DND-41 (cell line): ENCODE measurements at regions not wholly inside any gene's neighbourhood (a gene's known extent, or its start where the extent isn't known, plus 50 kb on each side); places are given as distances from the start of the nearest gene placed in this dataset.
"Not testable (repeated sequence)": the region's sequence is repeated elsewhere in the genome, so short reads cannot be mapped to it uniquely, and the experiment has no call there.

Experiments
- ATAC-seq: fragments of 200-7000 bp; cut with Tn5 transposase; 3 replicates; pipeline ENCODE4 v1.9.1; 2021; ENCODE audit warnings: low read depth; ENCODE audit not compliant: insufficient read depth
- DNase-seq: peaks from one replicate; pipeline ENCODE4 v3.0.0-alpha.2; 2020
- H2AFZ ChIP-seq: 2 replicates; pipeline ENCODE4 v1.6.0; 2012; ENCODE audit warnings: low read depth, low read length
- H3K27ac ChIP-seq: 2 replicates; pipeline ENCODE4 v1.5.1; 2012; ENCODE audit warnings: low read length, inconsistent platforms
- H3K27me3 ChIP-seq: fragments of 200-600 bp; sonication (generic); 2 replicates; pipeline ENCODE4 v1.6.0; 2012; ENCODE audit warnings: low read length, mild to moderate bottlenecking, inconsistent platforms; ENCODE audit not compliant: insufficient read depth, poor library complexity
- H3K36me3 ChIP-seq: 2 replicates; pipeline ENCODE4 v1.5.1; 2012; ENCODE audit warnings: low read length, inconsistent platforms; ENCODE audit not compliant: insufficient read depth
- H3K4me1 ChIP-seq: 2 replicates; pipeline ENCODE4 v1.5.1; 2012; ENCODE audit warnings: mild to moderate bottlenecking, low read length; ENCODE audit not compliant: insufficient read depth
- H3K4me2 ChIP-seq: 2 replicates; pipeline ENCODE4 v1.6.0; 2012; ENCODE audit warnings: mild to moderate bottlenecking, moderate library complexity, low read length, inconsistent platforms; ENCODE audit not compliant: insufficient read depth
- H3K4me3 ChIP-seq, 2 experiments: fragments of 200-600 bp in 1 of 2; shearing (Covaris generic) in 1 of 2; 2 replicates each; pipeline ENCODE4 v1.5.1; 2012 to 2016; ENCODE audit warnings: inconsistent platforms in 2 of 2, low read length in 2 of 2, mild to moderate bottlenecking in 2 of 2, low read depth in 1 of 2, moderate library complexity in 1 of 2
- H3K79me2 ChIP-seq: 2 replicates; pipeline ENCODE4 v1.6.0; 2012; ENCODE audit warnings: low read length, inconsistent platforms; ENCODE audit not compliant: insufficient read depth
- H3K9ac ChIP-seq: 2 replicates; pipeline ENCODE4 v1.6.0; 2012; ENCODE audit warnings: low read depth, mild to moderate bottlenecking, inconsistent platforms, low read length, moderate library complexity
- H3K9me3 ChIP-seq: 2 replicates; pipeline ENCODE4 v1.5.1; 2012; ENCODE audit warnings: low read length, moderate library complexity, mild to moderate bottlenecking, inconsistent platforms; ENCODE audit not compliant: insufficient read depth, severe bottlenecking
- H4K20me1 ChIP-seq: 2 replicates; pipeline ENCODE4 v1.6.0; 2012; ENCODE audit warnings: low read length; ENCODE audit not compliant: insufficient read depth
- EZH2 ChIP-seq: IDR thresholded peaks from 3 replicates; pipeline ENCODE4 v1.6.1; 2012; ENCODE audit warnings: borderline replicate concordance, low read depth, mild to moderate bottlenecking, moderate library complexity, low read length, inconsistent platforms; ENCODE audit not compliant: severe bottlenecking
- TF ChIP-seq, protein P1 (sequence below): IDR thresholded peaks from 2 replicates; pipeline ENCODE4 v1.5.1; 2012; ENCODE audit warnings: borderline replicate concordance, low read length, moderate library complexity, mild to moderate bottlenecking; ENCODE audit not compliant: poor library complexity, severe bottlenecking; ENCODE audit errors: extremely low read depth

DNA sequence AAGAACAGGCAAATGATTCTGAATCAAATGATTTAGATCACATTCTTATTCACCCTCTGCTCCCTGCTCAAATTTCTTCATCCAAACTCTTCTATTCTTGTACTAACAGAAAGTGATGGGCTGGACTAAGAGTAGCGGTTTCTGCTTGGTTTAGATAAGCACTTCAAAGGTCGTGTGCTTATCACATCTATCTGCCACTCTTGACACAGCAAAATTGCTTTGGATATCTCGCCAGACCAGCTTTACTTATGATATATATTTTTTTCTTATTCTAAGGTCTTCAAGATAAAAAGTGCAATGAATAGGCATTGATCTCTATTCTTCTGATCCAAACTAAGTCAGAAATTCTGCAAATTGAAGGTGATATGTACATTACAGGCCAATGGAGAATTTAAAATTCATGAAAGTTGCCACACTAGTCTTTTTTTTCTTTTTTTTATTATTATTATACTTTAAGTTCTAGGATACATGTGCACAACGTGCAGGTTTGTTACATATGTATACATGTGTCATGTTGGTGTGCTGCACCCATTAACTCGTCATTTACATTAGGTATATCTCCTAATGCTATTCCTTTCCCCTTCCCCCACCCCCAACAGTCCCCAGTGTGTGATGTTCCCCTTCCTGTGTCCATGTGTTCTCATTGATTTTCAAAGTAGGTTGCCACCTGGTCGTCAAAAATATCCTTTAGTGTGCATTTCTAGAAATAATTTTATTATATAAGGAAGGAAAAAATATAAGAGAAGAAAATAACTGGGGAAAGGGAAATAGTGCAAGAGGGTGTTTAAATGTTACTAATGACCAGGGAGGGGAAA lies 1941.0 kb upstream of the RAG2 start:
- no peak overlapping the region for H3K27ac ChIP-seq
- no peaks in the 10 kb centered on the region for H3K36me3 ChIP-seq
- H3K4me1 ChIP-seq, result no peaks in the 10 kb centered on the region
- H3K9ac ChIP-seq, result no peak overlapping the region
- no peaks in the 10 kb centered on the region for H3K27me3 ChIP-seq
- no peaks in the 10 kb centered on the region for H3K9me3 ChIP-seq
- H3K79me2 ChIP-seq, result no peaks in the 10 kb centered on the region
- no peak overlapping the region for H3K4me2 ChIP-seq
- TF ChIP-seq, protein P1, sequence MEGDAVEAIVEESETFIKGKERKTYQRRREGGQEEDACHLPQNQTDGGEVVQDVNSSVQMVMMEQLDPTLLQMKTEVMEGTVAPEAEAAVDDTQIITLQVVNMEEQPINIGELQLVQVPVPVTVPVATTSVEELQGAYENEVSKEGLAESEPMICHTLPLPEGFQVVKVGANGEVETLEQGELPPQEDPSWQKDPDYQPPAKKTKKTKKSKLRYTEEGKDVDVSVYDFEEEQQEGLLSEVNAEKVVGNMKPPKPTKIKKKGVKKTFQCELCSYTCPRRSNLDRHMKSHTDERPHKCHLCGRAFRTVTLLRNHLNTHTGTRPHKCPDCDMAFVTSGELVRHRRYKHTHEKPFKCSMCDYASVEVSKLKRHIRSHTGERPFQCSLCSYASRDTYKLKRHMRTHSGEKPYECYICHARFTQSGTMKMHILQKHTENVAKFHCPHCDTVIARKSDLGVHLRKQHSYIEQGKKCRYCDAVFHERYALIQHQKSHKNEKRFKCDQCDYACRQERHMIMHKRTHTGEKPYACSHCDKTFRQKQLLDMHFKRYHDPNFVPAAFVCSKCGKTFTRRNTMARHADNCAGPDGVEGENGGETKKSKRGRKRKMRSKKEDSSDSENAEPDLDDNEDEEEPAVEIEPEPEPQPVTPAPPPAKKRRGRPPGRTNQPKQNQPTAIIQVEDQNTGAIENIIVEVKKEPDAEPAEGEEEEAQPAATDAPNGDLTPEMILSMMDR, result no peak
- no peak for TF ChIP-seq EZH2
- DNase-seq (no peak), ATAC-seq (no peak)
- no peak overlapping the region for H3K4me3 ChIP-seq
- H2AFZ ChIP-seq, result no peak overlapping the region
- H4K20me1 ChIP-seq, result no peaks in the 10 kb centered on the region

DNA sequence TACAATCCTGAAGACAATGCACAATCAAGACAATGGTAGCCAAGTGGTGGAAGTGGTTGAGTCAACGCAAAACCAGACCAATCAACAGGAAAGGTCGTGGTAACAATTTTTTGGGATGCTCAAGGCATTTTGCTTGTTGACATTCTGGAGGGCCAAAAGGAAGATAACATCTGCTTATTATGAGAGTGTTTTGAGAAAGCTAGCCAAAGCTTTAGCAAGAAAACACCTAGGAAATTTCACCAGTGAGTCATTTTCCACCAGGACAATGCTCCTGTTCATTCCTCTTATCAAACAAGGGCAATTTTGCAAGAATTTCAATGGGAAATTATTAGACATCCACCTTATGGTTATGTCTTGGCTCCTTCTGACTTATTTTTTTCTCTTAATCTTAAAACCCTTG lies 1932.2 kb upstream of the RAG2 start:
- Histone ChIP-seq H4K20me1 (no peaks in the 10 kb centered on the region), H3K79me2 (no peaks in the 10 kb centered on the region), H3K36me3 (no peaks in the 10 kb centered on the region), H3K4me1 (no peaks in the 10 kb centered on the region), H3K27me3 (no peaks in the 10 kb centered on the region), H3K4me2 (no peak overlapping the region), H2AFZ (no peak overlapping the region), H3K27ac (no peak overlapping the region), H3K9me3 (no peaks in the 10 kb centered on the region), H3K4me3 (no peak overlapping the region), H3K9ac (no peak overlapping the region)
- ATAC-seq, result no peak
- DNase-seq, result no peak
- no peak for TF ChIP-seq EZH2
- TF ChIP-seq, protein P1, result no peak

DNA sequence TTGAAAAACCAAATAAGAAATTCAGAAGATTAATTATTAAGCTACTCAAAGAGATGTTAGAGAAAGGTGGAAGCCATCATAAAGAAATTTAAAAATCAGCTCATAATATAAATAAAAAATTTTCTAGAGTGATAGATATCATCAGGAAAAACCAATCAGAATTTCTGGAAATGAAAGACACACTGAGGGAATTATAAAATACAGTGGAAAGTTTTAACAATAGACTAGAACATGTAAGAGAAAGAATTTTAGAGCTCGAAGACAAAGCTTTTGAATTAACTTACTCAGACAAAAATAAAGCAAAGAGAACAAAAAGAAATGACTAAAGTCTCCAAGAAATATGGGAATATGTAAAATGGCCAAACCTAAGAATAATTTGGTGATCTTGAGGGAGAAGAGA lies 1926.9 kb upstream of the RAG2 start:
- Histone ChIP-seq H3K36me3 (no peaks in the 10 kb centered on the region), H4K20me1 (no peaks in the 10 kb centered on the region), H3K4me1 (no peaks in the 10 kb centered on the region), H2AFZ (no peak overlapping the region), H3K4me2 (no peak overlapping the region), H3K9me3 (no peaks in the 10 kb centered on the region), H3K27ac (no peak overlapping the region), H3K4me3 (no peak overlapping the region), H3K27me3 (no peaks in the 10 kb centered on the region), H3K79me2 (no peaks in the 10 kb centered on the region), H3K9ac (no peak overlapping the region)
- ATAC-seq, result no peak
- TF ChIP-seq, protein P1, result no peak
- TF ChIP-seq EZH2, result no peak
- DNase-seq, result no peak

DNA sequence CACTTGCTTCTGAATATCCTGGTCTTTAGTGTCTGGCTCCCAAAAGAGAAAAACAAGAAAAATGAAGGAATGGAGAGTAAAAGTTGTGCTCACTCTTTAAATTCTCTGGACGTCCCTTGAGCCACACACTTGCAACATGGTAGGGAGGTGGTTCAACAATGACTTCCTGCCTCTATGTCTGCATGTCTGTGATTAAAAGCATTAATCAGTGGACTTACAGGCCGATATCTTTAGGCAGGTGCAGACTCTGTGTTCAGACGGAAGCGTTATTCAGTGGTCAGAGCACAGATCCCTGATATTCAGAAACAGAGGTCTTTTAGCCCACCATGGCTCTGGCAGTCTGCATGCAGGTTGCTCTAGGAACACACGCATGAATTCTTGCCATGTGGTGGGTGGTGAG lies 1920.0 kb upstream of the RAG2 start:
- H3K9me3 ChIP-seq, result no peaks in the 10 kb centered on the region
- no peak overlapping the region for H3K27ac ChIP-seq
- H3K79me2 ChIP-seq, result no peaks in the 10 kb centered on the region
- no peak overlapping the region for H3K9ac ChIP-seq
- H3K27me3 ChIP-seq, result no peaks in the 10 kb centered on the region
- DNase-seq, result no peak
- ATAC-seq, result no peak
- no peaks in the 10 kb centered on the region for H3K36me3 ChIP-seq
- no peak overlapping the region for H3K4me2 ChIP-seq
- TF ChIP-seq, protein P1, result no peak
- no peak for TF ChIP-seq EZH2
- H3K4me1 ChIP-seq, result no peaks in the 10 kb centered on the region
- no peaks in the 10 kb centered on the region for H4K20me1 ChIP-seq
- H3K4me3 ChIP-seq, result no peak overlapping the region
- H2AFZ ChIP-seq, result no peak overlapping the region

DNA sequence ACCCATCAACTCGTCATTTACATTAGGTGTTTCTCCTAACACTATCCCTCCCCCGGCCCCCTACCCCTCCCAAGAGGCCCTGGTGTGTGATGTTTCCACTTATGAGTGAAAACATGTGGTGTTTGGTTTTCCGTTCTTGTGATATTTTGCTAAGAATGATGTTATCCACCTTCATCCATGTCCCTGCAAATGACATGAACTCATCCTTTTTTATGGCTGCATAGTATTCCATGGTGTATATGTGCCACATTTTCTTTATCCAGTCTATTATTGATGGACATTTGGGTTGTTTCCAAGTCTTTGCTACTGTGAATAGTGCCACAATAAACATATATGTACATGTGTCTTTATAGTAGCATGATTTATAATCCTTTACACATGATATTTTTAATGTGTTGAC lies 1914.8 kb upstream of the RAG2 start:
- not testable (repeated sequence) for H3K36me3 ChIP-seq, H3K4me2 ChIP-seq, H3K79me2 ChIP-seq, H3K4me3 ChIP-seq, H3K9me3 ChIP-seq, H3K9ac ChIP-seq, H3K27ac ChIP-seq, H3K27me3 ChIP-seq, DNase-seq, H3K4me1 ChIP-seq, ATAC-seq, H2AFZ ChIP-seq, H4K20me1 ChIP-seq
